COLO668 (cell line): ENCODE measurements at regions not wholly inside any gene's neighbourhood (a gene's known extent, or its start where the extent isn't known, plus 50 kb on each side); places are given as distances from the start of the nearest gene placed in this dataset.
A peak's percentile ranks its signal among the peaks of the same experiment; 100 is the strongest.
"Not testable (repeated sequence)": the region's sequence is repeated elsewhere in the genome, so short reads cannot be mapped to it uniquely, and the experiment has no call there.

ENCODE experiments used
- DNase-seq: peaks from one replicate; lab custom pipeline; 2025; ENCODE audit not compliant: unreplicated experiment; lab: John Stamatoyannopoulos, UW

DNA sequence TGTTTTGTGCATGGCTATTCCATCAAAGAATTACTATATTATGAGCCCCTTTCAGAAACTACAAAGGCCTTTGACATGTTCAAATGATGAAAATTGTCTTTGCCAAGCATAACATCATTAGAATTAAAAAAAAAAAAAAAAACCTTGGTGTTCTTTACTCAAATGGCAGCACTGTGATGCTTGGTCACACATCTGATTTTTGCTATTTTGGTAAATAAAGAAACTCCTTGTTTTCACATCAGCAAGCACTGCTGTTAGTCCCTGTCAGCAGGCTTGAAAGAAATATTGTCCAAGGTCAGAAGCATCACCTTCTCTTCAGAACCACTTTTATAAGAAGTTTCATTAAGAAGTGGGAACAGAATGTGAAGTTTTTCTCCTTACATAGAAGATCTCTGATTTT lies 537.3 kb downstream of the MFSD1 start:
- no peak for DNase-seq

DNA sequence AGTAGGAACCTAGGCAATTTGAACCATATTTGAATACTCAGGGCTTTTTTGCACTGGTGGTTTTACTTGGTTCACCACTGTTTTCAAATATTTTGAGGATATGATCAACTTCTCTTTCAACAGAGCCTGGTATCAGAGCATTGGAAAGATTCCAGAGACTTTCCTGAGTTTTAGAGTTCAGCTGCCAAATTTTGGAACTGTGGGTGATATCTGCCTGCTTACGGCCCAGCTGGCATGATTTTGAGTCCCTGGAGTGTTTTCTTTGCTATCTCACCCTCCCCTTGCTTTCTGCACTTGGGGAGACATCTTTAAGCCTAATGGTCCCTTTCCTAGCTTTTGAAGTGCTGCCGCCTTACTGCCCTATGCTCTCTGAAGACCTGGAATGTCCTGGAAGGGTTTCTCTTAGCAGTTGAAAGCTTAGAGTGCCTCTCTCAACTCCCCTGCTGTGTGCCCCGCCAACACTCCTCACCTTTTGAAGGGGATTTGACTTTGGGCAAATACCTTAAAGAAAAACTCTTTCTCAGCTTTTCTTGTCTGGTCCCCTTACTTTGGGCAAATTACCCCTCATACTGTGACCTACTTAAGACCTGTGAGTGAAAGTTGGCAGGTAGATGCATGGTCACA lies 539.1 kb downstream of the MFSD1 start:
- DNase-seq = no peak

DNA sequence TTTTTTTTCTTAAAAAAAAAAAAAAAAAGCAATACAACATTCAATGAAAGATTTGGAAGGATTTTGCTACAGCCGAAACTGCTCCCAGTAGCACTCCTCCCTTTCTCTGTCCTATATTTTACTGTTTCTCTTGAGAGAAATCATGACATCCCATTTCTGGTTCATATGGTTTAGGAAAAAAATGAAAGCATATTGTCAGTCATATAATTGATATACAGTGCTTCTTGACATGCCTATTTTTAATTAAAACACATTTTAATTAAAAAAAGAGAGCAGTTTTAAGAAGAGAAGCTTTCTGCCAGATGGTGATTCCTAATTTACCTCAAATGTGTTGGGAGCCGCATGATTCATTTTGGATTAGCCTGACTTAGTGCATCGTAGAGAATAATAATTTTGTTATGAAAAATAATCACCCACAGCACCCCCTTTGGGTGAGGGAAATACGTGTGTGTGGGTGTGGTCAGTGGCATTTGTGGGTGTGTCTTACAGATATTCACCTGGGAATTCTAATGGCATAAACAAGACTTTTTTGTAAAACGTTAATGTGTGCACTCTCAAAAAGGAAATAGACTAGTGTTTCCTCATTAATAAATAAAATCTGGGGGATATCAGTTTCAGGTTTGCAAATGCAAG lies 544.5 kb downstream of the MFSD1 start:
- no peak for DNase-seq

DNA sequence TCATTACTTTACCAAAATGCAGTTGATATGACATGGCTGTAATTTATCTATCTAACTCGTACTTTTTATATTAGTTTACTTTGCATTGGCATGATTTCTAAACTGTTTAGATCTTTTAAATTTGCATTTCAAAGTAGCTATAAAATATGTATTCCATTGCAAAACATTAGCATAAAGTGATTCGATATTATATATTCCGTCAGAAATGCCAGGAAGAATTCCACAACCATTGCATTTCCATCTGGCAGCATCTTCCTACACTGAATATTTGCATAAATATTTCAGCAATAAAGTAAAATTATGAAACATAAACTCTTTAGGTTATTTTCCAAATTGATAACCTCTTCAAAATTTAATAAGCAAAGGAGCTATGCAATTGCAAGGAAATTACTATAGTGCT lies 546.6 kb downstream of the MFSD1 start:
- no peak for DNase-seq

DNA sequence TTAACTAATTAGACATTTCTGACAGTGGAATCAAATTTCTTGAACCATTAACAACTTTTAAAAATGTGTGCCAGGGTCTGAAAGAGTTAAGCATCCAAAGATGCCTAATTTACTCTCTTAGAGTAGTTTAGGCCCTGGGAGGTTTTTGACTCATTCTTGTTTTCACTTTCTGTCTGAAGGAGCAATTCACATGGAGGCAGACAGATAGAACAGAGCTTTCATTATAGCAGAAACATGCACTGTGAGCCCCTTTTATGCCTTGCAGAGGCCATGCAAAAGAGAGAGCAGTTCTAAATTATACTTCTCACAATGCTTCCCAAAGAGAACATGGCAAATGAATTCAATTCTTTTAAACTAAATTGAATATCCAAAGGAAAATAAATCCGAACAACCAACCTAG lies 554.8 kb downstream of the MFSD1 start:
- DNase-seq = no peak

DNA sequence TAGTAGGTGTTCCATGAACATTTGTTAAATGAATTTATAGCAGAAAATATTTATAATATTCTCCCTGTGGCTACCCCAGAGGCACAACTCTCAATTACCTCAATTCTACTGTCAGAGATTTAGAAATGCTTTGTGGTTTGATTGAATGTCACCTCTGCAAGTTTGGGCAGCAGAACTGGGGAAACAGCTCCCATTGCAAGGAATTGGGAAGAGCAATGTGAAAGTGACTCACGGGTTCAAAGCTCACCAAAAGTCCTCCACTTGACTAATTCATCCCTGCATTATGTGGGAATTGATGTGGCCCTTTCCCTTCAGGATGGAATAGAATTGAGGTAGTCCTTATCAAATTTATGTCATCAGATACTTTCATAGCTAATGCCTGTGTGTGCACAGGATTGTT lies 562.7 kb downstream of the MFSD1 start:
- DNase-seq = no peak

DNA sequence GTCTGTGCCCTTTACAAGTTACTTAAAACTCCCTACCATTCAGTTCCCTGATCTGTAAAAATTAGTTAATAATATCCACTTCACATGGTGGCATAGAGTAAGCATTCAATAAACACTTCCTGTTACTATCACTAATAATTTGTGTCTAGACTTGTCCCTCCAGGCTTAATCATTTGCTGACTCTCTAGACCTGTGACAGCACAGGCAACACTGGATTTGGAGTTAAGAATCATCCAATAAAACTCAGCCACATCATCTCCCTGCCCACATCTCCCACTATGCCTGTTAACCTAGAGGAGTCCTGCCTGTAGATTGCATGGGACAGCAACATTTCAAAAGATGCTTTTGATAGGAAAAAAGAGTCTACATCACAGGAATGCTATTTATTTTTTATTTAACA lies 564.6 kb downstream of the MFSD1 start:
- DNase-seq = no peak

DNA sequence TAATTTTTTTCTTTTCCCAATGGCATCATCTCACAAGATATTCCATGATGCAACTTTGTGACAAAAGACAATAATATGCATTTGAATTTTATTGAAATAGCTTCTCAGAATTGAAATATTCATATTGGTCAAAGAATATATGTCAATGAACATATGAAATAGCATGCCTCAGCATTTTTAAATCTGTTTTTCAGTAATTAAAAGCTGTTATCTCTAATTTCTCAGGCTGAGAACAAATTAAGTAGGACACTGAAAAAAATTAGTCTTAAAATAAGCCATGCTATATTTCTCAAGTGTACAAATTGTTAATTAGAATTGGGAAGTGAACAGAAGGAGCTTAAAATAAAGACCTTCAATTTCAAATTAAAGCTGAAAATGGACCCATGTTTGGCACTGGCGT lies 570.1 kb downstream of the MFSD1 start:
- DNase-seq = no peak

DNA sequence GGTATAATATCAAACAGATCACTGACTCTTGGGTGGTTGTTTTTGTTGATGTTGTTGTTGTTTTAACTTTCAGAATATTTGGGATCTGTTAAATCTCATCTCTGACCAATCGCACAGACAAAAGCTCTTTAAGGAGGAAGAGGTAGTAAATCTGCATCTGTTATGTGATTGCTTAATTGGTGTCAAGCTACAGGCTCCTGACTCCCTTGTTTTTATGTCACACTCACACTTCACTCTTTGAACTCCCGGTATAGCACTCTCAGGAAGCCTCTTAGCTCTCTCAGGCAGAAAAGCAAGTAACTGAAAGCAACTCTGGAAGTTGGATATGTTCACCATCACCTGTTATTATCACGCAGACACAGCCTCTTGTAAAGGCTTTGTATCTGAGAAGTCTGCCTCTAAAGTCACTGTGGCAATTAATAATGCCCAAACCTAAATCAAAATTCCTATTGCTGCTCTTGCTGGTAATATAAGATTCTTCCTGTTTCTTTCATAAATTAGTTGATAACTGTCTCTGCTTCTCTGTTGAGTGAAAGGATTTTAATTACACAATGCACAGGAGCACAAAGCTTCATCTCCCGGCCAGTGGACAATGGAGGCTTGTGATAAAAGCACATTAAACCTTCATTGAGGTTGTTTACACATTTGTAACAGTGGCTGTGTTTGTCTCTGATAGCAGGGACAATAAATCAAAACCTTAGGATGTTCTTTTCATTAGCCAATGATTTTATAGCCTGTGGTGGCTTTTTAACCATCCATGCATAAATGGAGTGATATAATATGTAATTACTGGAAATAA lies 576.7 kb downstream of the MFSD1 start:
- DNase-seq = peak; percentile 21

DNA sequence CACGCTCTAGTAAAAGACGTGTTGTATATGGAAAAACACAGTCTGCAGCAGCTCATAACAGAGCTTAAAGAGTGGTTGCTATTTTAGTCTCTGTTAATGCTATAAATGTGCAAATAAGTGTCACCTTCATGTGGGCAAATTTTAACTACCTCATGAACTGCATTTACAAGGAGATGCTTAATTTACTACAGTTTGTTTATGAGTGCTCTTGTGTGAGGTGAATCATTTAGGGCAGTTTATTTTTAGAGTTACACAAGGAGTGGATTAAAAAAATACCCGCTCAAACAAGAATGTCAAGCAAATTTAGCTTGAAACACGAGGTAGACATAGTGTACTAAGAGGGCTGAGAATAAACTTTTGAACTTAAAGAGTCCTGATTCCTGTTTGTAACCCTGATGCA lies 579.0 kb downstream of the MFSD1 start:
- DNase-seq = no peak

DNA sequence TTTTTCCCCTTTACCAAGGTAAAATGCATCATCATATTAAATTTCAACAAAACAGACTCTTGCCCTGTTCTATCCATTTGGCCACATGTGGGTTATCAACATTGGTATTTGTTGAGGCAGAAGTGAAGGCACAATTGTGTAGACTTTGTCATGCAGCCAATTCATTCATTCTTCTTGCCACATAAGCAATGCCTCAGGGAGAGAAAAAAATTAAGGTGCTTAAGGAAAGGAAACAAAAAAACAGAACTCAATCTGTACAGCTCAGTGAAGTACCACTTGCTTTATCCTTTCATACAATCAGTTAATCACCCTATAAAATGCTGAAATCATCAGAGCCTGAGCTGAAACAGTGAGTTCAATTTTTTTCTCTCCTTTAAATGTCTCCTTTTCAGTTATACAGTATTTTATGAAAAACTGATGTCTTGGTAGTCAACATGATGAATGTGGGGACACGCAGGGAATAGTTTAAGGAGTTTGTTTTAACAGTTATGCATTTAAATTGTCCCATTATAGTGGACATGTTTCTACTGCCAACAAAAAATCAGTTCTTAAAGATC lies 588.9 kb downstream of the MFSD1 start:
- DNase-seq = no peak

DNA sequence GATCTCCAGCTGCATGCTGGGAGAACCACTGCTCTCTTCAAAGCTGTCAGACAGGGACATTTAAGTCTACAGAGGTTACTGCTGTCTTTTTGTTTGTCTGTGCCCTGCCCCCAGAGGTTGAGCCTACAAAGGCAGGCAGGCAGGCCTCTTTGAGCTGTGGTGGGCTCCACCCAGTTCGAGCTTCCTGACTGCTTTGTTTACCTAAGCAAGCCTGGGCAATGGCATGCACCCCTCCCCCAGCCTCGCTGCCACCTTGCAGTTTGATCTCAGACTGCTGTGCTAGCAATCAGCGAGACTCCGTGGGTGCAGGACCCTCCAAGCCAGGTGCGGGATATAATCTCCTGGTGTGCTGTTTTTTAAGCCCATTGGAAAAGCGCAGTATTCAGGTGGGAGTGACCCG lies 591.0 kb upstream of the IL12A start:
- DNase-seq = not testable (repeated sequence)

DNA sequence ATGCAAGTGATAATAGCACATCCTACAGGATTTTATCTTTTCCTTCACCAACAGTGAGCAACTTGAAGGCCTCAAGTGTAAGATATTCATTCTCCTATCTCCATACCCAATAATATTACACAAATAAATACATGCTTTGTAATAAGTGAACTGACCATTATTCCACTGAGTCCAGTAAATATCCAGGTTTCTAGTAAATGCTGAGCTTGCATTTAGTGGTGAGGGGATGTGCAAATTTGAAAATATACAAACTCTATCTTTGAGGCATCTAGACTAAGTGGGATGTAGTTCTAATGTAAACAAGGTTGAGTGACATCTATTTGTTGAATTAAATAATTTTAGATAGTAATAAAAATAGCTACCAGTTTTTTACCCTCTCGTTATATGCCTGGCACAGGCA lies 587.6 kb upstream of the IL12A start:
- no peak for DNase-seq

DNA sequence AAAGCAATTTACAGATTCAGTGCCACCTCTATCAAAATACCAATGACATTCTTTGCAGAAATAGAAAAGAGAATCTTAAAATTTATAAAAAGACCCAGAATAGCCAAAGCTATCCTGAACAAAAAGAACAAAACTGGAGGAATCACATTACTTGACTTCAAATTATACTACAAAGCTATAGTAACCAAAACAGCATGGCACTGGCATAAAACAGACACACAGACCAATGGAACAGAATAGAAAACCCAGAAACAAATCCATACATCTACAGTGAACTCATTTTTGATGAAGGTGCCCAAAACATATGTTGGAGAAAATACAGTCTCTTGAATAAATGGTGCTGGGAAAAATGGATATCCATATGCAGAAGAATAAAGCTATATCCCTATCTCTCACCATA lies 578.9 kb upstream of the IL12A start:
- not testable (repeated sequence) for DNase-seq

DNA sequence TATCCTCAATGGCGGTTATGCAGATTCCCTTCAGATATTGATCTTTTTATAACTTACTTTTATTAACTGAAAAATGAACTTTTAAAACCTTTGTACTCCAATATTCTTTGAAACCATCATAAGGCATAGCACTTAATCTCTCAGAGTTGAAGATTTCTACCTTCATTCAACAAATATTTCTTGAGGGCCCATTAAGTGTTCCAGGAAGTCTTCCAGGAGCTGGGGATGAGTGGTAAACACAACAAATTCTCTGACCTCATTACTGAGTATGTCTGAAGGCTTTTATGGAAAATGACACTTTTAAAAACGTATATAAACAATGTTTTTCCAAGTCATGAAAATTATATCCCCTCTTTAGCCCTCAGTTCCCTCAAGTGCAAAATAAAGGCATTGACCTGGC lies 575.3 kb upstream of the IL12A start:
- DNase-seq = no peak

DNA sequence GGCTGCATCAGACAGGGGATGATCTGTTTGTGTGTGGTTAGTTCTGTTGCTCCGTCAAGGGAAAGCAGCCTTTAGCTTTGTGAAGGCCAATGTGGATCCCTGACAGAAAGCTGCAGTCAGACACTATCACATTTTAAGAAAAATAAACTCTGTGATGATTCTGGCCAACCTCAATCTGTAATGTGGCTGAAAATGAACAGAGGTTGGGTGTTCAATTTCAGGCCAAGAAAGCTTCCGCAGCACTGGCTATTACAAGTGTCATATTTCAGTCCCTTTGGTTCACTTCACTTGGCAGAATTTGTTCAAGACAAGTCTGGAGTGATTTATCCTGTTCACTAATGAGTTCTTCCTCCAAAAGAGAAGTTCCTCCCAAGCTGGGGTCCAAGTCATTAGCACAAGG lies 571.8 kb upstream of the IL12A start:
- no peak for DNase-seq

DNA sequence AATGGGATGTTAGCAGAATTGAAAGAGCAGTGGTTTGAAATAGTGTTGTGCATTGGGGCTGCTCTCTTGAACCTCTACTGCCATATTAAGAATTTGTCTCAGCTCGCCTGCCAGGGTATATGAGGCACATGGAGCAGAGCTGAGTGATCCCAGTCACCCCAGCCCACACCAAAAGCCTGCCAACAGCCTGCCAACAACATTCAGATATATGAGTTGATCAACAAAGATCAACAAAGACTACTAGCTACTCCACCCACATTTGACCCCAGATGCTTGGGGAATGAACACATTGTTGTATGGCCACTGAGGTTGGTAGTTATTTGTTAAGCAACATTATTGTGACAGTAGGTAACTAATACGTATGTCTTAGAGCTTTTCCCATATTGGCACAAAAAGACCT lies 570.9 kb upstream of the IL12A start:
- no peak for DNase-seq

DNA sequence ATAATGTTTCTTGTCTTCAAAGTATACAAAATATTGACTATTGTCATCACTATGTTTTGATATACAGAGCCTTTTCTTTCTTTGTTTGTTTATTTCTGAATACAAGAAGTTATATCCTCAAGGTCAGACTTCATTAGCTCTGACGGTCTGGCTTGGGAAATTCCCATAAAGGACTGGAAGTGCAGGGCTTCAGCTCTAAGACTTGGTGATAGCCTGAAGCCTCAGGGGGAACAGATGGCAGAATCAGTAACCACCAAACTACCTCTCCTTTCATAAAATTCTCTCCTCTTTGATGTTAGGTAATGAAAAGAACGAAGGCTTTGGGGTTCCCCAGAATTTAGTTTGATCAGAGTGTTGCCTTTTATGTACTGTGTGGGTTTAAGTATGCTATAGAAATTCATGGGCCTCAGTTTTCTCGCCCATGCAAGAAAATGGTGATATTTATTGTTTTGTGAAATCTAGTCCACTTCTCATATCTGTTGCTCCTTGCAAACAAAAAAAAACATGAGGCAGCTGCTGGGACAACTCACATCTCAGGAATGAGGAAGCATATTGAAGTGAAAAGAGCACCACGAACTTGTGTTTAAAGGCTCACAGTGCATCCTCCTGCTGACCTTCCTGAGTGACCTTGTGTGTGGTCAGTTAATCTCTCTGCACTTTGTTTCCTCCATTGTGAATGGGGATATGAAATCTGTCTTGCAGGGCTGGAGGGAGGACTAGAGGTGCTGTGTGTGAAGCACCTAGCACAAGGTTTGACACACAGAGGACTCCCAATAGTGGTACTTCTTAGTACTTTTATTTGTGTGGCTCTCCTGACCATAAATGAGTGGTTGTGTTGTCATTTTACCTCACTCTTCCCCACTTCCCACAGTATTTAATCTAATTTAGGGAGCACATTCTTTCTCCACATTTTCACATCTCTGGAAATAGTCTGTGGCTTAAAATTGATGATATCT lies 569.8 kb upstream of the IL12A start:
- no peak for DNase-seq

DNA sequence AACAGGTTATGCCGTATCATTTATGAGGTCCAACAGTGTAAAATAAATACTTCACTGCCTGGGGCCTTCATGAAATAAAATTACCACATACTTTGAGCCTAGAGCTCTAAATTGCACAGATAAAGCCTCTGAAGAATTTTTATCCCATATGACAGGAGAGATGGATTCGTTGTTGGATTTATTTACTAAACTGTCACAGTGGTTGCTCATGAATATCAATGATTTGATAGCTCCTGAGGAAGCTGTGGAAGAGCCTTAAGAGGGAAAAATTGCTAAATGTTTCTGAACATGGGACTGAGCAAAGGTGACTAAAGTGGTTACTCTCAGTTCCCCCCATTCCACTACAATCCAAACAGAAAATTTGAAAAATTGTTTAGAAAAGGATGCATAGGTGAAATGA lies 558.9 kb upstream of the IL12A start:
- DNase-seq = no peak

DNA sequence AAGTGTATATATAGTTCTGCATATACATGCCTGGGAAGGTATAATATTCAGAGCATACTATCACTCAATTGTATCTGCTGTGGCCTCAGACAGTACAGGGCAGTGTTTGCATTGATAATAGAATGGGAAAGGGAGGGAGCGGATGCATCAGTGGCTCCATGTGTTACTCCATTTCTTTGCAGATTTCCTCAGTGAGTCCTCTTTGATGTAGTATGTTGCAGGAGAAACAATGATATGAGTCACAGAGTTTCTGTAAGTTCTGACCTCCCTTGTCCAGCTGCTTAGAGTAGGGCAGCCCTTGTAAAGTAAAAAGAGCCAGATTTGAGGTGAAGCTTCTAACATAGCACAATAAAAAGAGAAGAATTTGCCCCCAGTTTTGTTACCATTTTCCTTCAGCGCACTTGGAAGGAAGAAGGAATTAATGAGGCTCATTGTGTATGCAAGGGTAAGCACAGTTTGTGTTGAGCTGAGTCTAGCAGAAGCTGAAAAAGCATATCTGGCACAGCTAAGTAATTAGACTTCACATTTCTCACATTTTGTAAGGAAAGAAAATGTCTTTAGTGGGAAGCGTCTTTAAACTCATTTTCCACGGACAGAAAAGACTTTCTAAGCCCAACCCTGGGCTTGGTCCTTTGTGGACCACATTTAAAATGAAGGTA lies 555.8 kb upstream of the IL12A start:
- no peak for DNase-seq

DNA sequence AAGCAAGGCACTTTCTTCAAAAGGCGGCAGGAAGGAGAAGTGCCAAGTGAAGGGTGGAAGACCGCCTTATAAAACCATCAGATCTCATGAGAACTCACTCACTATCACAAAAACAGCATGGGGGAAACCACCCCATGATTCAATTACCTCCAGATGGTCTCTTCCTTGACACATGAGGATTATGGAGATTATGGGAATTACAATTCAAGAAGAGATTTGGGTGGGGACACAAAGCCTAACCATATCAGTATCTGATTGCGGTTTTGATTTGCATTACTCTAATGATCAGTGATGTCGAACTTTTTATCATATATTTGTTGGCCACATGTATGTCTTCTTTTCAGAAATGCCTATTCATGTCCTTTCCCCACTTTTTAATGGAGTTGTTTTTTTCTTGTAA lies 549.3 kb upstream of the IL12A start:
- DNase-seq = no peak
